ENCODE measurements at regions not wholly inside any gene's neighbourhood (a gene's known extent, or its start where the extent isn't known, plus 50 kb on each side); places are given as distances from the start of the nearest gene placed in this dataset.
"Not testable (repeated sequence)": the region's sequence is repeated elsewhere in the genome, so short reads cannot be mapped to it uniquely, and the experiment has no call there.

DNA sequence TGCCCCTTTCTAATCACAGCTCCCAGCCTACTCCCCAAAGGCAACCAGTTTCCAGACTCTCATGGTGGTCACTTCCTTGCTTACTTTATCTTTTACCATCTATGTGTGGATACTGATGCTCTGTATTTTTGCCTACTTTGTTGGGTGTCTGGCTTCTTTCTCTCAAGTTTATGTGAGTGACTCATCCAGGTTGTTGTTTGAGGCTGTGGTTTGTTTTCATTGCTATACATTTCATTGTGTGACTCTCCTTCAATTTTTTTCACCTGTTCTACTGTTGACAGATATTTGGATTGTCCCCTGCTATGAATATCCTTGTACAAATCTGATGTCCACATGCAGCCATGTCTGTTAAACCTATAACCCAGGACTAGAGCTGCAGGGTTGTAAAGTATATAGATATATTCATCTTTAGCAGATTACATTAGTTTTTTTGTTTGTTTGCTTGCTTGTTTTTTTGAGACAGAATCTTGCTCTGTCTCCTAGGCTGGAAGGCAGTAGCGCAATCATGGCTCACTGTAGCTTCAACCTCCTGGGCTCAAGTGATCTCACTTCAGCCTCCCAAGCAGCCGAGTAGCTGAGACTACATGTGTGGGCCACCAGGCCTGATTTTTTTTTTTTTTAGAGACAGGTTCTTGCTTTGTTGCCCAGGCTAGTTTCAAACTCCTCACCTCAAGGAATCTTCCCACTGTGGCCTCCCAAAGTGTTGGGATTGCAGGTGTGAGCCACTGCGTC, 72.9 kb upstream of the EEF1E1 start:
- no peak for DNase-seq

DNA sequence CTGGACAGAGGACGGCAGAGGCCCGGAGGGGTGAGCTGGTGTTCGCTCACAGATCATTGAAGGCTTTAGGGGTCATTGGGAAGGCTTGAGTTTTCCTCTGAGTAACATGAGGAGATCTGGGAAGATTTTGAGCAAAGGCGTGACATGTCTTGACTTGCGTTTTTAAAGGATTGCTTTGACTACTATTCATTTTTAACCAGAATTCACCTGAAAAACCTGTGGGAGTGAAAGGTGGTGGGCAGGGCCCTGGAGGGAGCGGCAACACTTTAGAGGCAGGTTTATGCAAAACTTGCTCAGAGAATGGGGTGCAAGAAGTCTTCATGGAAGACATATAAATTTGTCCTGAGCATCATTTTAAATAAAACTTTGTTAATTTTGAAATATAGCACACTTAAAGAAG, 72.2 kb upstream of the EEF1E1 start:
- no peak for DNase-seq

DNA sequence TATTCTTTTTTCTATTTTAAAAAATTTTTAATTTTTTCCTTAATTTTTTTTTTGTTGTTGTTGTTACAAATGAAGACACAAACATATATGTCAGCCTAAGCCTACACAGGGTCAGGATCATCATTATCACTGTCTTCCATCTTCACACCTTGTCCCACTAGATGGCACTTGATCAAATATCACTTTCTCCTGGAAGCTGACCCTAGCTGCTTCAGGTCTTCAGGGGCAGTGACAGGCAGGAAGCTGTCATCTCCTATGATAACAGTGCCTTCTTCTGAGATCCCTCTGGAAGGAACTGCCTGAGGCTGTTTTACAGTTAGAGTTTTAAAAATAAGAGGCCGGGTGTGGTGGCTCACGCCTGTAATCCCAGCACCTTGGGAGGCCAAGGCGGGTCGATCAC, 70.2 kb upstream of the EEF1E1 start:
- no peak for DNase-seq

DNA sequence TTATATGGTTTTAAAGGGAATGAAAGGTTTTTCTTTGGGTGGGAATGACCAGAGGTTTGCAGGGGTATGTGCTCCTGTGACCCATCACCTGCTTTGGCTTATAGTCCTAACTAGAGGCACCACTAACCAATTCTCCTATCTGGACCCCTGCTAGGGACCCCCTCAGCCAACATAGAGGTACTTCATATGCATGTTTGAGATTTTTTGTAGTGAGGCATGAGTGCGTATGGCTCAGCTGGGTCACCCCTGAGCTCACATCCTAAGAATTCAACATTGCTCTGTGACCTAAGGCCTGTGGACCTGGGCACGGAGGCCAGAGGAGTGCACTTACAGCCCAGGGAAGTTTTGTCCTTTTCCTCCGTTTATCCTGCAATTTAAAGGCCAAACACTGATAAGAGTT, 68.4 kb upstream of the EEF1E1 start:
- DNase-seq: no peak

DNA sequence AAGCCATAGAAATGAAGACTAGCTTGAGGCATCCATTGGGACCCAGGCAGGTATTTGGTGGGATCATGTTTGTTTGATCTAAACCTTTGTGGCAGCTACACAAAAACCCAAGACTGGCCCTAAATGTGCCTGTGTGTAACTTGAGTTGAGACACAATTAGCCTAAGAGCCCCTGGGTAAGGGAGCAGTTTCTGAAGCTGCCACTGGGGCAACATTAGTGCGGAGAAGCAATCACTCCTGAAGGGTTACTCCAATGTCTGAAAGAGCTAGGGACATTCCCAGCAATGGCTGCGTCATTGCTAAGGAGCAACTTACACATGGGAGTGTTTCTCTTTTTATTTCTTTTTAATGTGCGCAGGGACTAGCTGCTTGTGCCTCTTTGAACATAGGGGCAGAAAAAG, 67.9 kb upstream of the EEF1E1 start:
- no peak for DNase-seq

DNA sequence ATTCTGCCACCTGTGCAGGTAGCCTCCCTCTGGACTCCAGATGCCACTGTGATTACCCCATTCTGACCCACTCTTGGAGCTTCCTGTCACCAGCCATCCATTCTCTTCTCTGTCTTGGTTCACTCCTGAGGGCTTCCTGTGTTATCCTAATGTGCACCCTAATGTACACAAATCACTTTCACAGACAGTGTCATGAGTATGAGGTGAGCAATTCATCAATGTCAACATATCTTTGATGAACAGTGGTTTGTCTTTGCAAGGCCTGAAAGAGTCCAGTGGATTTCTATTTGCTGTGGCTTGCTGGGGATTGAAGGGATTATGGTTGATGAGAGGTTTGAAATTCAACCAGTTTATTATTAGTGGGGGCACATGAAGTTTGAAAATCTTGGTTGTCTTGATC, 63.8 kb upstream of the EEF1E1 start:
- no peak for DNase-seq

DNA sequence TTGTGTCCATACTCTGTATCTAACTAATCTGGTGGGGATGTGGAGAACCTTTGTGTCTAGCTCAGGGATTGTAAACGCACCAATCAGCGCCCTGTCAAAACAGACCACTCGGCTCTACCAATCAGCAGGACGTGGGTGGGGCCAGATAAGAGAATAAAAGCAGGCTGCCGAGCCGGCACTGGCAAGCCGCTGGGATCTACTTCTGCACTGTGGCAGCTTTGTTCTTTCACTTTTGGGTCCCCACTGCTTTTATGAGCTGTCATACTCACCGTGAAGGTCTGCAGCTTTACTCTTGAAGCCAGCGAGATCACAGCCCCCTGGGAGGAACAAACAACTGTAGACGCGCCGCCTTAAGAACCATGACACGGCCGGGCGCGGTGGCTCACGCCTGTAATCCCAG, 62.7 kb upstream of the EEF1E1 start:
- DNase-seq: not testable (repeated sequence)

DNA sequence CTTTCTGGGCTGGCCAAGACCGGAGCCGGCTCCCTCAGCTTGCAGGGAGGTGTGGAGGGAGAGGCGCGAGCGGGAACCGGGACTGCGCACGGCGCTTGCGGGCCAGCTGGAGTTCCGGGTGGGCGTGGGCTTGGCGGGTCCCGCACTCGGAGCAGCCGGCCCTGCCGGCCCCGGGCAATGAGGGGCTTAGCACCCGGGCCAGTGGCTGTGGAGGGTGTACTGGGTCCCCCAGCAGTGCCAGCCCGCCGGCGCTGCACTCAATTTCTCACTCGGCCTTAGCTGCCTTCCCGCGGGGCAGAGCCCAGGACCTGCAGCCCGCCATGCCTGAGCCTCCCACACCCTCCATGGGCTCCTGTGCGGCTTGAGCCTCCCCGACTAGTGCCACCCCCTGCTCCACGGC, 61.9 kb upstream of the EEF1E1 start:
- DNase-seq: not testable (repeated sequence)

DNA sequence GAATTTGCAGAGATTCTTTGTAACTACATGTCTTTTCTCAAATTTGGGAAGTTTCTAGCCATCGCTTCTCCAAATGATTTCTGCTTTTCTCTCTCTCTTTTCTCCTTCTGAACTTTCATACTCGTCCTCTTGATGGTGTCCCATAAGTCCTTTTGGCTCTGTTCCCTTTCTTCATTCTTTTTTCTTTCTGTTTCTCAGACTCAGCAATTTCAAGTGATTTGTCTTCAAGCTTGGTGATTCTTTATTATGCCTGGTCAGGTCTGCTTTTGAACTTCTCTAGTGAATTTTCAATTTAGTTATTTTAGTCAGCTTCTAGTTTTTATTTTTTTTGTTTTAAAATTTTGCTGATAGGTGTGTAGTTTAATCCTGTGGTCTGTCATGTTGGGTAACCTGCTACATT, 57.6 kb upstream of the EEF1E1 start:
- no peak for DNase-seq

DNA sequence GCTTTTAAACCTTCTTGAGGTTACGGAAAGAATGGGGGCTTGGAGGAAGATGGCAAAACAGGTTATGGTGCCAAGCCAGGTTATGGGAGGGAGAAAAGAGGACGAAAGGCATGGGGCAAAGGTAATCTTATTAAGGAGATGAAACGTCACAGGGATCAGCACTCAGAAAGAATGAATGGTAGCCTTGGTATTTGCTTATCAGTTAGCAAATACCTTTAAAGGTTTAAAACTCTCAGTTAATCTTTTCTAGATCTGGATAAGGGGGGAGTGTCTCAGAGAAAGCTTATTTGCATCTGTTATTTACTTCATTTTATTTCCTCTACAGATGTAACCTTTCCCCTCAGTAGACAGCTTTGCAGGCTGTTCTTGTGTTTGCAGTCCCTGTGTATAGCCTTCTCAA, 55.5 kb upstream of the EEF1E1 start:
- no peak for DNase-seq

DNA sequence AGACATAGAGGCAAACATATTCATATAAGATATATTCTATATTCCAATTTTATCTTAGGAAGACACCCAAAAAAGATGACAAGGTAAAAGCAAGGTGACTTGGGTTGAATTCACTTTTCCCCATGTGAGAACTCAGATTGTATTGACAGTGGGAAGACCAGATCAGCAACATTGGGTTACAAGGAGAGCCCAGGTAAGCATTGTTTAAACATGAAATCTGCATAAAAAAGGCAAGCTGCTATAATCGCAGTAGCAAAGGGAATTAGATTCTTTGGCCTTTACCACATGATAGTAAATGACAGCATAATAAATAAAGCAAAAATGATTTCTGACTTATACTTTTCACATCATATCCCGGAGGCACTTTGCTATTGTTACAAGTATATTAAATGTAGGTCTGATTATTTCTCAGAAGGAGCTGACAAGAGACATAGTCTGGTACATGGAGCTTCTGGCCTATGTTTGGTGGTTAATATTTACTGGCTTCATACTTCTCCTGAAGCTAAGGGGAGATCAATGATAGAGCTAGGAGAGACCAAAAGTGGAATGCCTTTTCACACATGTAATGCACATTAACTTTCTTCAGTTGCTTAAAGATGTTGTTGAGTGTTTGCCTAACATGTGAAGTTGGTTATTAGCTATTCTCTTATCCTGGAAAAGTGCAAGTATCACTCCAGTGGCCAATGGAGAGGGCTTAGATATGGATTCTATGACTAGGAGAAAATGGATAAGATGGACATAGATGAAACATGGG, 53.1 kb upstream of the EEF1E1 start:
- no peak for DNase-seq
